ENCODE measurements at regions not wholly inside any gene's neighbourhood (a gene's known extent, or its start where the extent isn't known, plus 50 kb on each side); places are given as distances from the start of the nearest gene placed in this dataset.

DNA sequence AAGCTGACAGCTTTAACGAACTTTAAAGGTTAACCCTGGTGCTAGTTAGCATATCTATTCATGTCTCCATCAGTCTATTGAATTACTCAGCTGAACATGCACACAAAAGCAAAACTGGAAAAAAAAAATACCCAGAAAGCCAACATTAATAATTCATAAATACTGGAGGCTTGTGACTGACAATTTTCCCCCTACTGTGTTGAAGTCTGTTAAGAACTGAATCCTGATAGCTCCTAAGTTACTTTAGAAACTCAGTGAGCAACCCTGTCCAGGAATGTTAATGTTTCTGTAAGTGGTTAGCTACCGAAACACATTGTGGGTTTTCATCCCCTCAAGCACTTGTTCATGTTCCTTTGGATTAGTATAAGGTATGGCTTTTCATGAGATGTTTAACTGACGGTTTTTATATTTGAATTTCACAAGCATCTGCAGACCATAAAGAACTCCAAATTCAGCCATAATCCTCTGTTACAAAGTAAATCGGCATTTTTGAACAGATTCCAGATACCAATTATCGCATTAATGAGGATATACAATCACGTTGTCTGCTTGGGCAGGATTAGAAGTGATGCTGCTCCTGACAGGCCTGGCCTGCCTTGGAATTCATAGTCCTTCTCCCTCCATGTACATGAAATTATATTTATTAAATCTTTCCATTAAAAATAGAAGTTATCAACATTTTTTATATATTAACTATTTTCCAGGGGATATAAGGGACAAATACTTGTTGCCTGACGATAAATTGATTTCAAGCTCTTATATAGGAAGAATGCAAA lies 331.2 kb downstream of the TLE4 start:
- TF ChIP-seq, protein P1, sequence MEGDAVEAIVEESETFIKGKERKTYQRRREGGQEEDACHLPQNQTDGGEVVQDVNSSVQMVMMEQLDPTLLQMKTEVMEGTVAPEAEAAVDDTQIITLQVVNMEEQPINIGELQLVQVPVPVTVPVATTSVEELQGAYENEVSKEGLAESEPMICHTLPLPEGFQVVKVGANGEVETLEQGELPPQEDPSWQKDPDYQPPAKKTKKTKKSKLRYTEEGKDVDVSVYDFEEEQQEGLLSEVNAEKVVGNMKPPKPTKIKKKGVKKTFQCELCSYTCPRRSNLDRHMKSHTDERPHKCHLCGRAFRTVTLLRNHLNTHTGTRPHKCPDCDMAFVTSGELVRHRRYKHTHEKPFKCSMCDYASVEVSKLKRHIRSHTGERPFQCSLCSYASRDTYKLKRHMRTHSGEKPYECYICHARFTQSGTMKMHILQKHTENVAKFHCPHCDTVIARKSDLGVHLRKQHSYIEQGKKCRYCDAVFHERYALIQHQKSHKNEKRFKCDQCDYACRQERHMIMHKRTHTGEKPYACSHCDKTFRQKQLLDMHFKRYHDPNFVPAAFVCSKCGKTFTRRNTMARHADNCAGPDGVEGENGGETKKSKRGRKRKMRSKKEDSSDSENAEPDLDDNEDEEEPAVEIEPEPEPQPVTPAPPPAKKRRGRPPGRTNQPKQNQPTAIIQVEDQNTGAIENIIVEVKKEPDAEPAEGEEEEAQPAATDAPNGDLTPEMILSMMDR (IDR thresholded peaks at IDR 0.05): no peak
- ATAC-seq (ENCODE audit: low FRiP score) (no peak), DNase-seq (ENCODE audit: low spot score) (no peak)

DNA sequence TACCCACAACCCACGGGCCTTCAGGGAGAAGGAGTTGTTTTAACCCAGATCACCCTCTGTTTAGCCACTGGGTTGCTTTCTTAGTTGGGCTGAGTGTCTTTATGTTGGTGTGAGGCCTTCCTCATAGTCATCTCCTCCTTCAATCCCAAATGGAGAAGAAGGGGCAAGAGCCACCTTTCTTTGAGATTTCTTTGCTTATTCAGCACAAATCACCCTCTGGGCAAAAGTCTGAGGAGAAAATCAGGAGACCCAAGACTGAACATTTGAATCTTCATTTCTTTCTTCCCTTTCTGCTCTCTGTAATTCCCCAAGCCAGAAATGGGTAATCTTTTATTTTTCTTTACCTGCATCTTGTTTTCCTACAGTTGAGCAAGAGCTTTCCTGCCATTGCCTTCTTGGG lies 329.0 kb downstream of the TLE4 start:
- DNase-seq (ENCODE audit: low spot score) (no peak), ATAC-seq (ENCODE audit: low FRiP score) (no peak)
- TF ChIP-seq, protein P1 (IDR thresholded peaks at IDR 0.05): no peak

DNA sequence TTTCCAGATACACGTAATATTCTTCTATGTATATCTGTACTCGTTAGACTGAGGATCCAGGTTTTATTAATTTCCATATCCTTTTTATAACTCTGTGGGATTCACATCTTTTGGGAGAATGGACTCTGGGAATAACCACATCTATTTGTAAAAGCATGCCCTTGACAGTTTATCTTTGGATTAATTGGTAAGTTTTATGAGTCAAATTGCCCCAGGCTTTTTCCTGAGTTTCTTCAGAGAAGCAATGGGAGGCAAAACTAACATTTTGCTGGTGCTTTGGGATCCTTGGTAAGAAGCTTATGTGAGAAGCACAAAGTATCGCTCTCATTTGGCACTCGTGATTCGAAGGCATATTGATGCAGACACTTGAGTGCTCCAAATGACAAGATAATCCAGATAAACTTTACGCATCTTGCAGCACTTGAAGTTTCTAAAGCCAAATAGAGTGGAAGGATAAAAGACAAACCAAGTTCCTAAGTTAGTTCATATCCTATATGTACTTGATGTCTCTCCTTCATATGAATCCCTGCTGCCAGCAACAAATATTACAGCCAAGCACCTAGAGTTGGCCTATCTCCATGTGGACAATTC lies 324.7 kb downstream of the TLE4 start:
- TF ChIP-seq, protein P1 (IDR thresholded peaks at IDR 0.05): no peak
- ATAC-seq (ENCODE audit: low FRiP score): no peak
- DNase-seq (ENCODE audit: low spot score): no peak

DNA sequence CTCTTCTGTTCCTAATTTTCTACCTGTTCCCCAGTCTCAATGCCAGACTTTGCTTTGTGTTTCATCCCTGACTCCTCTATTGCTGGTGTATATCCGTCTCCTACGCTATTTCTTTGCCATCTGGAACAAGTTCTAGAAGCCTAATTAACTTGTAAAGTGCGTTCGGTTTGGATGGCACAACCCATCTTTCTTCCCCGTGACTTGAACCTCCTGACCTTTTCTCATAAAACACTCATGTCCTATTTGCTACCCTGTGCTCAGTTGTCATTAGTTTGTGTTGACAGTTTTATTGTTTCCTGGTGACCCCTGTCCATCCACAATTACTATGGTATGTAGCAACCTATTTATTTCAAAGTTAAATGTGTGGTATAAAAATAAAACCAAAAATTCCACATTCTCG lies 323.5 kb downstream of the TLE4 start:
- DNase-seq (ENCODE audit: low spot score) (no peak), ATAC-seq (ENCODE audit: low FRiP score) (no peak)
- TF ChIP-seq, protein P1 (IDR thresholded peaks at IDR 0.05): no peak

DNA sequence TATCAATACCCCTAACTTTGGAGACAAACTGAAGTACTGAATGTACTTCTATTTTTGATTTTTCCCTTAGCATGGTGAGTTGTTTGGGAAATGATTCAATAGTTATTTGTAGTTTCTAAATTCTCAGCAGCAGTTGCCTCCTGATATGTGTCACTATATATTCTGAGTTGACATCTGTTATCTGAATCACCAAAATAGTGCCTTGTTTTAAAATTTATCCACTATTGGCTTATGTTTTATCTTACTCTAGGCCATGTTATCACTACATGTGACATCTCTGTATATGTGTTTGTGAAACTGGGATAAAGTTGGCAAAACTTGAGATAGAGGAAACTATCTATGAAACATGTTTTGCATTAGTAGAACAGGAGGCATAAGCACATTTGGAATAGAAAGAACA lies 317.6 kb downstream of the TLE4 start:
- TF ChIP-seq, protein P1 (IDR thresholded peaks at IDR 0.05): no peak
- DNase-seq (ENCODE audit: low spot score) (no peak), ATAC-seq (ENCODE audit: low FRiP score) (no peak)

- TF ChIP-seq, protein P1 (IDR thresholded peaks at IDR 0.05): no peak
- DNase-seq (ENCODE audit: low spot score): no peak
- no peak for ATAC-seq (ENCODE audit: low FRiP score)
Observed at GRCh38 chr9:79885093-79885857, 313.5 kb downstream of the TLE4 start.
